ES-I3 (cell line): ENCODE measurements at regions not wholly inside any gene's neighbourhood (a gene's known extent, or its start where the extent isn't known, plus 50 kb on each side); places are given as distances from the start of the nearest gene placed in this dataset.

Experiments used
- H3K36me3 ChIP-seq: 2 replicates; pipeline ENCODE4 v1.6.1; 2013; ENCODE audit warnings: mild to moderate bottlenecking, low read length, control low read depth, moderate library complexity; ENCODE audit not compliant: insufficient read depth
- H3K4me1 ChIP-seq: 2 replicates; pipeline ENCODE4 v1.6.1; 2013; ENCODE audit warnings: mild to moderate bottlenecking, control low read depth, low read length; ENCODE audit not compliant: insufficient read depth
- H3K9ac ChIP-seq: 2 replicates; pipeline ENCODE4 v1.6.1; 2013; ENCODE audit warnings: low read depth, mild to moderate bottlenecking, low read length, moderate library complexity
- H3K9me3 ChIP-seq: 2 replicates; pipeline ENCODE4 v1.6.1; 2013; ENCODE audit warnings: mild to moderate bottlenecking, low read length, moderate library complexity; ENCODE audit not compliant: control insufficient read depth, insufficient read depth

- no peaks in the 10 kb centered on the region for H3K36me3 ChIP-seq
- peaks cover 5% of the 10 kb centered on the region; the same call in 1 of the 2 replicates for H3K4me1 ChIP-seq
- H3K9me3 ChIP-seq, result no peaks in the 10 kb centered on the region
- H3K9ac ChIP-seq, result no peak overlapping the region
These were observed 95.9 kb downstream of the HHIPL2 start for GRCh38 chr1:222452031-222452430.

- Histone ChIP-seq H3K9me3 (no peaks in the 10 kb centered on the region), H3K36me3 (no peaks in the 10 kb centered on the region), H3K9ac (no peak overlapping the region), H3K4me1 (no peaks in the 10 kb centered on the region)
These were observed 104.3 kb downstream of the HHIPL2 start for GRCh38 chr1:222443566-222443965.

- H3K36me3 ChIP-seq, result no peaks in the 10 kb centered on the region
- no peaks in the 10 kb centered on the region for H3K9me3 ChIP-seq
- H3K9ac ChIP-seq, result no peak overlapping the region
- no peaks in the 10 kb centered on the region for H3K4me1 ChIP-seq
These were observed 106.8 kb downstream of the HHIPL2 start for GRCh38 chr1:222441066-222441465.

- Histone ChIP-seq H3K9me3 (no peaks in the 10 kb centered on the region), H3K36me3 (no peaks in the 10 kb centered on the region), H3K4me1 (no peaks in the 10 kb centered on the region), H3K9ac (no peak overlapping the region)
These were observed 123.1 kb downstream of the HHIPL2 start for GRCh38 chr1:222424826-222425225.

GRCh38 chr1:222421380-222421779, 126.5 kb downstream of the HHIPL2 start:
- H3K9ac ChIP-seq, result no peak overlapping the region
- H3K9me3 ChIP-seq, result no peaks in the 10 kb centered on the region
- H3K4me1 ChIP-seq, result no peaks in the 10 kb centered on the region
- H3K36me3 ChIP-seq, result no peaks in the 10 kb centered on the region

GRCh38 chr1:222420633-222421032, 127.3 kb downstream of the HHIPL2 start:
- Histone ChIP-seq H3K9me3 (no peaks in the 10 kb centered on the region), H3K4me1 (no peaks in the 10 kb centered on the region), H3K36me3 (no peaks in the 10 kb centered on the region), H3K9ac (no peak overlapping the region)

GRCh38 chr1:222418654-222419053, 129.2 kb downstream of the HHIPL2 start:
- Histone ChIP-seq H3K9ac (no peak overlapping the region), H3K4me1 (no peaks in the 10 kb centered on the region), H3K36me3 (no peaks in the 10 kb centered on the region), H3K9me3 (no peaks in the 10 kb centered on the region)

GRCh38 chr1:222417264-222417663, 130.6 kb downstream of the HHIPL2 start:
- Histone ChIP-seq H3K9me3 (no peaks in the 10 kb centered on the region), H3K4me1 (no peaks in the 10 kb centered on the region), H3K9ac (no peak overlapping the region), H3K36me3 (no peaks in the 10 kb centered on the region)

- Histone ChIP-seq H3K4me1 (no peaks in the 10 kb centered on the region), H3K9ac (no peak overlapping the region), H3K9me3 (no peaks in the 10 kb centered on the region), H3K36me3 (no peaks in the 10 kb centered on the region)
These were observed 131.7 kb downstream of the HHIPL2 start for GRCh38 chr1:222416001-222416791.

- H3K9me3 ChIP-seq, result no peaks in the 10 kb centered on the region
- H3K9ac ChIP-seq, result no peak overlapping the region
- no peaks in the 10 kb centered on the region for H3K36me3 ChIP-seq
- H3K4me1 ChIP-seq, result no peaks in the 10 kb centered on the region
These were observed 132.5 kb downstream of the HHIPL2 start for GRCh38 chr1:222415441-222415840.

- no peaks in the 10 kb centered on the region for H3K4me1 ChIP-seq
- H3K9ac ChIP-seq, result no peak overlapping the region
- H3K36me3 ChIP-seq, result no peaks in the 10 kb centered on the region
These were observed 133.8 kb downstream of the HHIPL2 start for GRCh38 chr1:222413991-222414549.

GRCh38 chr1:222413436-222413835, 134.5 kb downstream of the HHIPL2 start:
- H3K9me3 ChIP-seq, result no peaks in the 10 kb centered on the region
- H3K36me3 ChIP-seq, result no peaks in the 10 kb centered on the region
- H3K4me1 ChIP-seq, result no peaks in the 10 kb centered on the region
- H3K9ac ChIP-seq, result no peak overlapping the region

More at GRCh38 chr1:222413991-222414549, 133.8 kb downstream of the HHIPL2 start:
- no peaks in the 10 kb centered on the region for H3K9me3 ChIP-seq

- H3K9ac ChIP-seq, result no peak overlapping the region
- no peaks in the 10 kb centered on the region for H3K9me3 ChIP-seq
- no peaks in the 10 kb centered on the region for H3K4me1 ChIP-seq
- no peaks in the 10 kb centered on the region for H3K36me3 ChIP-seq
These were observed 143.2 kb downstream of the HHIPL2 start for GRCh38 chr1:222404710-222405109.

GRCh38 chr1:222399197-222399596, 148.7 kb downstream of the HHIPL2 start:
- no peaks in the 10 kb centered on the region for H3K4me1 ChIP-seq
- no peak overlapping the region for H3K9ac ChIP-seq
- H3K9me3 ChIP-seq, result no peaks in the 10 kb centered on the region
- no peaks in the 10 kb centered on the region for H3K36me3 ChIP-seq

GRCh38 chr1:222394224-222394623, 153.7 kb downstream of the HHIPL2 start:
- Histone ChIP-seq H3K9ac (no peak overlapping the region), H3K36me3 (no peaks in the 10 kb centered on the region), H3K4me1 (no peaks in the 10 kb centered on the region), H3K9me3 (no peaks in the 10 kb centered on the region)
